Osteocyte (in vitro differentiated cells): ENCODE measurements at regions not wholly inside any gene's neighbourhood (a gene's known extent, or its start where the extent isn't known, plus 50 kb on each side); places are given as distances from the start of the nearest gene placed in this dataset.

ENCODE experiments used
- DNase-seq: peaks from one replicate; pipeline ENCODE4 v3.0.0; 2021; ENCODE audit warnings: mixed read lengths; ENCODE audit not compliant: unreplicated experiment; ENCODE audit errors: extremely low spot score
- H3K27ac Mint-ChIP-seq: one replicate; pipeline ENCODE4 v1.8.0; 2021; ENCODE audit warnings: mild to moderate bottlenecking, mixed read lengths; ENCODE audit not compliant: unreplicated experiment
- H3K27me3 Mint-ChIP-seq: one replicate; pipeline ENCODE4 v1.8.0; 2021; ENCODE audit warnings: mixed read lengths; ENCODE audit not compliant: unreplicated experiment
- H3K36me3 Mint-ChIP-seq: one replicate; pipeline ENCODE4 v1.8.0; 2021; ENCODE audit warnings: mixed read lengths; ENCODE audit not compliant: unreplicated experiment
- H3K4me1 Mint-ChIP-seq: one replicate; pipeline ENCODE4 v1.8.0; 2021; ENCODE audit warnings: mixed read lengths; ENCODE audit not compliant: unreplicated experiment
- H3K4me3 Mint-ChIP-seq: one replicate; pipeline ENCODE4 v1.8.0; 2021; ENCODE audit warnings: mild to moderate bottlenecking, moderate library complexity, mixed read lengths; ENCODE audit not compliant: unreplicated experiment
- H3K9me3 Mint-ChIP-seq: one replicate; pipeline ENCODE4 v1.8.0; 2021; ENCODE audit warnings: mixed read lengths; ENCODE audit not compliant: unreplicated experiment
- TF ChIP-seq, protein P1 (sequence below): fragments of 200-600 bp; sonication (generic); IDR thresholded peaks from 2 replicates; pipeline ENCODE4 v1.5.0; 2021; ENCODE audit warnings: antibody characterized with exemption, mild to moderate bottlenecking, moderate library complexity

DNA sequence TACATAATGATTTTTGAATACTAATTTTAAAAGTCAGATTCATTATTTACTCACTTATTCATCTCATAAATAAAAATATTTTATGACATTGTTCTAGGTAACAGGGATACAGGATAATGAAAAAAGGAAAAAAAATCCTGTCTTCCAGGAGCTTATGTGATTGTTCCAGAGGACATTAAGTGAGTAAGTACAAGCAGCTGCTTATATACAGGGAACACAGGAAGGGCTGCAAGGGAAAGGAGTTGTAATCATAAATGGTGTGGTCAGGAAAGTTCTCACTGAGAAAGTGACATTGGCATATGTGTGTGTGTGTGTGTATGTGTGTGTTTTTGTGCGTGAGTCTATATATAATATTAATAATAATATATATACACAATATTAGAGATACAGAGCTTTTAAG is 121.8 kb downstream of the HAO1 start:
- no peaks in the 10 kb centered on the region for H3K36me3 Mint-ChIP-seq
- DNase-seq, result no peak
- no peaks in the 10 kb centered on the region for H3K27me3 Mint-ChIP-seq
- peaks cover 4% of the 10 kb centered on the region for H3K9me3 Mint-ChIP-seq
- no peaks in the 10 kb centered on the region for H3K4me1 Mint-ChIP-seq
- no peak overlapping the region for H3K27ac Mint-ChIP-seq
- TF ChIP-seq, protein P1, sequence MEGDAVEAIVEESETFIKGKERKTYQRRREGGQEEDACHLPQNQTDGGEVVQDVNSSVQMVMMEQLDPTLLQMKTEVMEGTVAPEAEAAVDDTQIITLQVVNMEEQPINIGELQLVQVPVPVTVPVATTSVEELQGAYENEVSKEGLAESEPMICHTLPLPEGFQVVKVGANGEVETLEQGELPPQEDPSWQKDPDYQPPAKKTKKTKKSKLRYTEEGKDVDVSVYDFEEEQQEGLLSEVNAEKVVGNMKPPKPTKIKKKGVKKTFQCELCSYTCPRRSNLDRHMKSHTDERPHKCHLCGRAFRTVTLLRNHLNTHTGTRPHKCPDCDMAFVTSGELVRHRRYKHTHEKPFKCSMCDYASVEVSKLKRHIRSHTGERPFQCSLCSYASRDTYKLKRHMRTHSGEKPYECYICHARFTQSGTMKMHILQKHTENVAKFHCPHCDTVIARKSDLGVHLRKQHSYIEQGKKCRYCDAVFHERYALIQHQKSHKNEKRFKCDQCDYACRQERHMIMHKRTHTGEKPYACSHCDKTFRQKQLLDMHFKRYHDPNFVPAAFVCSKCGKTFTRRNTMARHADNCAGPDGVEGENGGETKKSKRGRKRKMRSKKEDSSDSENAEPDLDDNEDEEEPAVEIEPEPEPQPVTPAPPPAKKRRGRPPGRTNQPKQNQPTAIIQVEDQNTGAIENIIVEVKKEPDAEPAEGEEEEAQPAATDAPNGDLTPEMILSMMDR, result no peak
- H3K4me3 Mint-ChIP-seq, result no peak overlapping the region

DNA sequence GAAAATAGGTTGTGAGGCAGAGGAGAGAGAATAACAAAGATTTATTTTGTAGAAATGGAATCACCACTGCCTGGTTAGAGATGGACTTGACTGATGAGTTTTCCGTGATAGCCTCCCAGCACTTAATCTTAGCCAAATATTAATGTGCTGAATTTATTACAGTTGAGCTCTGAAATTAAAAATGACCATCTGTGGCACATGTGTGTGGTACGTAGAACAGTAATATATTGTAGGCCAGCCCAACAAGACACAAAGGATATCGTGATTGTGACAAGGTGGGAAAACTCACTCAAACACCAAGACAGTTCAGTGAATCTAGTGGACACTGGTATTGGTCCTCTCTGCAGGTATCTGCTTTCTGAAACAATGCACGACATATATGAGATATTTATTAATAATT is 119.4 kb downstream of the HAO1 start:
- Mint-ChIP-seq H3K4me1 (no peaks in the 10 kb centered on the region), H3K27ac (no peak overlapping the region), H3K9me3 (peaks cover 4% of the 10 kb centered on the region), H3K27me3 (no peaks in the 10 kb centered on the region), H3K4me3 (no peak overlapping the region), H3K36me3 (no peaks in the 10 kb centered on the region)
- no peak for DNase-seq
- TF ChIP-seq, protein P1, result no peak

DNA sequence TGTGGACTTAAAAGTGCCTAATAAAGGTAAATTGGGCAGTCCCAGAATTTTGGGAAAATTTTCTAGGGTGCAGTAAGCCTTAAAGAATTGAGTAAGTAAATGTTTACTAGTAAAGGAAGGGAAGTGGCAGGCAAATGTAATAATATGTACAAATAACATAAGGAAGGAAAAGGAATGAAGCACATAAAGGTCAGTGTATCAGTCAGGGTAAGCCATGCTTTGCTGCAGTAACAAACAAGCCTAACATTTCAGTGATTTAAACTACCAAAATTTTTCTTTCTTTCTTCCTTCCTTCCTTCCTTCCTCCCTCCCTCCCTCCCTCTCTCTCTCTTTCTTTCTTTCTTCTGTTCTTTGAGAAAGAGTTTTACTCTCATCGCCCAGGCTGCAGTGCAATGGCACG is 117.5 kb downstream of the HAO1 start:
- Mint-ChIP-seq H3K27me3 (no peaks in the 10 kb centered on the region), H3K27ac (no peak overlapping the region), H3K9me3 (peaks cover 4% of the 10 kb centered on the region), H3K36me3 (no peaks in the 10 kb centered on the region), H3K4me3 (no peak overlapping the region), H3K4me1 (no peaks in the 10 kb centered on the region)
- DNase-seq, result no peak
- TF ChIP-seq, protein P1, result no peak

DNA sequence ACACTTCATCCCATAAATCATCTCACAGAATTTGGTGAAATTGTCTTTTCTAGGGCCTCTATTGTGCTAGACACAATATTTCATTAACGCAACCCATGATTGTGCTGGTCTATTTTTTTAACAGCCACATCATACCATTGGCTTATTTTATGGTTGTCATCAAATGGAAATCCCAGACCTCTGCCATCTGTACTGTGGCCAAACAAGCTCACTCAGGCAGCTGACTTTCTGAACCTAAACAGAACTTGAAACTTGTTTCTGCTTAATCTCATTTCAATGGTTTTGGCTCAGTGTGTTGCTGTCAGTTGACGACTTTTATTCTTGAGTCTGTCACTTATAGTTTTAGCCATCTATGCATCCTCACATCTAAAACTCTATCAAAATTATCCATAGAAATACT is 111.8 kb downstream of the HAO1 start:
- Mint-ChIP-seq H3K9me3 (peaks cover under 1% of the 10 kb centered on the region), H3K36me3 (no peaks in the 10 kb centered on the region), H3K4me3 (no peak overlapping the region), H3K27me3 (no peaks in the 10 kb centered on the region), H3K4me1 (no peaks in the 10 kb centered on the region), H3K27ac (no peak overlapping the region)
- DNase-seq, result no peak
- TF ChIP-seq, protein P1, result no peak

DNA sequence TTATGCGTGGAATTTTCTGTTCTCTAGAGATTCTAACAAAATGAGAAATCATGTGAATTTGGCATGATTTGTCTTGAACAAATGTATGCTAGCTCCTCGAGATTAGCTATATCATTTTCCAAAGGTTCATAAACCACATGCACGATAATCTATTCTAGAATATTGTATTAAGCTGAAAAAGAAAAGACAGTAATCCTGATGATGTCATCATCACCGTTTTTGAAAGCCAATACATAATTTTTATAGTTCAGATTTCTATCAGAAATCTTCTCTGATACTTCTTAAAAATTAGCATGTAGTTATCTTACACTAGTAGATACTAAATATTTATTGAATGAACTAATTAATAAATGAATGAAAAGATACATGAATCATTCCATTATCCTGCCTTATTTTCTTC is 111.2 kb downstream of the HAO1 start:
- H3K27me3 Mint-ChIP-seq, result no peaks in the 10 kb centered on the region
- no peak for DNase-seq
- no peak overlapping the region for H3K4me3 Mint-ChIP-seq
- no peaks in the 10 kb centered on the region for H3K9me3 Mint-ChIP-seq
- no peaks in the 10 kb centered on the region for H3K4me1 Mint-ChIP-seq
- no peak overlapping the region for H3K27ac Mint-ChIP-seq
- TF ChIP-seq, protein P1, result no peak
- H3K36me3 Mint-ChIP-seq, result no peaks in the 10 kb centered on the region
